ENCODE measurements at regions not wholly inside any gene's neighbourhood (a gene's known extent, or its start where the extent isn't known, plus 50 kb on each side); places are given as distances from the start of the nearest gene placed in this dataset.

DNA sequence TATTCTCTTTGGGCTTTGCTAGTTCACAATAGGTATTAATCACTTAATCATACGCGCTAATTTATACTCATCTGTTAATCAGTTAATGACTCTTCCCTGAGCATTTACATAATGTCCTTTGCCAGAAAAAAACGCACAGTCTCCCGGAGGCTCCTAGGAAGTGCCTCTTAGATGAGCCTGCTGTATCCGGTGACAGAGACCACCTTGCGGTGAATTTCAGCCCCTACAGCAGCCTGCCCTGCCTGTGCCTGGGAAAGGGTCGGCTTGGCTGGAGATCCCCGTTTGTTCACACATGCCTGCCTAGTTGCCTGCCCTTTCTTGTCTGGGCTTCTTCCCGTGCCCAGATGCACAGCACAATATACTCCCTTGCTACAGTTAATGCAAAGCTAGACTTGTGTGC is 152.9 kb downstream of the ZBTB18 start:
- Histone ChIP-seq H3K4me2 (ENCODE audit: insufficient read depth, low read length) (no peak overlapping the region), H3K4me1 (ENCODE audit: insufficient read depth, low read length) (no peaks in the 10 kb centered on the region), H4K20me1 (ENCODE audit: insufficient read depth, low read length) (no peaks in the 10 kb centered on the region), H3K79me2 (ENCODE audit: insufficient read depth, low read length) (no peaks in the 10 kb centered on the region), H3K36me3 (ENCODE audit: insufficient read depth, low read length) (no peaks in the 10 kb centered on the region), H3K27ac (ENCODE audit: low read depth, low read length) (no peak overlapping the region), H3K27me3 (ENCODE audit: insufficient read depth, low read length) (peaks cover 9% of the 10 kb centered on the region), H3K9me3 (ENCODE audit: low read depth, low read length) (no peaks in the 10 kb centered on the region), H3K4me3 (ENCODE audit: insufficient read depth, low read length) (no peak overlapping the region), H2AFZ (ENCODE audit: low read length) (no peak overlapping the region)
- TF ChIP-seq, protein P1, sequence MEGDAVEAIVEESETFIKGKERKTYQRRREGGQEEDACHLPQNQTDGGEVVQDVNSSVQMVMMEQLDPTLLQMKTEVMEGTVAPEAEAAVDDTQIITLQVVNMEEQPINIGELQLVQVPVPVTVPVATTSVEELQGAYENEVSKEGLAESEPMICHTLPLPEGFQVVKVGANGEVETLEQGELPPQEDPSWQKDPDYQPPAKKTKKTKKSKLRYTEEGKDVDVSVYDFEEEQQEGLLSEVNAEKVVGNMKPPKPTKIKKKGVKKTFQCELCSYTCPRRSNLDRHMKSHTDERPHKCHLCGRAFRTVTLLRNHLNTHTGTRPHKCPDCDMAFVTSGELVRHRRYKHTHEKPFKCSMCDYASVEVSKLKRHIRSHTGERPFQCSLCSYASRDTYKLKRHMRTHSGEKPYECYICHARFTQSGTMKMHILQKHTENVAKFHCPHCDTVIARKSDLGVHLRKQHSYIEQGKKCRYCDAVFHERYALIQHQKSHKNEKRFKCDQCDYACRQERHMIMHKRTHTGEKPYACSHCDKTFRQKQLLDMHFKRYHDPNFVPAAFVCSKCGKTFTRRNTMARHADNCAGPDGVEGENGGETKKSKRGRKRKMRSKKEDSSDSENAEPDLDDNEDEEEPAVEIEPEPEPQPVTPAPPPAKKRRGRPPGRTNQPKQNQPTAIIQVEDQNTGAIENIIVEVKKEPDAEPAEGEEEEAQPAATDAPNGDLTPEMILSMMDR (IDR thresholded peaks at IDR 0.05; ENCODE audit: extremely low read depth, low read depth, low read length) = no peak
- no peak for DNase-seq (ENCODE audit: insufficient read length, low spot score, missing footprints)

DNA sequence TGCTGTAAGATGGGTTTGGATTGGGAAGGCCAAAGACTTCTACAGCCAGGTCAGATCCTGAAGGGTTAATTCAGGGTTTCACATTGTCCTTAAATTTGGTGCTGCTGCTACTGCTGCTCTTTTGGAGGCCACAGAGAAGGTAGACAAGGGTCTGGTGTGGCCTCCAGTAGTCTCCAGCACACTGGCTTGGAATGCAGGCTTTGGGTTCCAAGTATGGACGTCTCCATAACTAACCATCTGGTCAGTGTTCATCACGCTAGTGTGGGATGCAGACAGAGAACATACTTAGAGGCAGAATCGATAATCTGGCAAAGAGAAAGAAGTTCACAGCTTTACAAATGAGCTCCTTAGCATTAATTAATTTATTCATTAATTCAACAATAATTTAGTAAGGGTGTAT is 154.1 kb downstream of the ZBTB18 start:
- no peaks in the 10 kb centered on the region for H3K4me1 ChIP-seq (ENCODE audit: insufficient read depth, low read length)
- no peaks in the 10 kb centered on the region for H3K79me2 ChIP-seq (ENCODE audit: insufficient read depth, low read length)
- no peak overlapping the region for H3K4me2 ChIP-seq (ENCODE audit: insufficient read depth, low read length)
- H3K9me3 ChIP-seq (ENCODE audit: low read depth, low read length) = no peaks in the 10 kb centered on the region
- H2AFZ ChIP-seq (ENCODE audit: low read length) = no peak overlapping the region
- DNase-seq (ENCODE audit: insufficient read length, low spot score, missing footprints) = no peak
- H3K27ac ChIP-seq (ENCODE audit: low read depth, low read length) = no peak overlapping the region
- no peaks in the 10 kb centered on the region for H3K36me3 ChIP-seq (ENCODE audit: insufficient read depth, low read length)
- H3K4me3 ChIP-seq (ENCODE audit: insufficient read depth, low read length) = no peak overlapping the region
- no peaks in the 10 kb centered on the region for H4K20me1 ChIP-seq (ENCODE audit: insufficient read depth, low read length)
- TF ChIP-seq, protein P1 (IDR thresholded peaks at IDR 0.05; ENCODE audit: extremely low read depth, low read depth, low read length) = no peak
- peaks cover 7% of the 10 kb centered on the region for H3K27me3 ChIP-seq (ENCODE audit: insufficient read depth, low read length)

DNA sequence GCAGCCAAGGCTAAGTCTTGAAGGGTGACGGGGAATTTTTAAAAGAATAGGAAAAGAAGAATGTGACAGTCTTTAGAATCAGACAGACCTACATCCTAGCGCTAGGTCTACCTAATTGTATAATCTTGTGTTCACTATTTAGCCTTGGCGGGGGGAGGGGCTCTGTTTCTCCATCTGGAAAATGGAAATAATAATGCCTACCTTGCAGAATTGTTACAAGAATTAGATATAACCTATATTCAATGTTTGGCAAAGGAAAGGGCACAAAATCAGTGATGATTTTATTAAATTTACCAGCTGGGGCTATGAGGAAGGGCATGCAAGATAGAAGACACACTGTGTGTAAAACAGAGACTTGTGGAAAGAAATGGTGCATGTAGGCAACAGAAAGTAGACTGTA is 154.8 kb downstream of the ZBTB18 start:
- TF ChIP-seq, protein P1 (IDR thresholded peaks at IDR 0.05; ENCODE audit: extremely low read depth, low read depth, low read length) = no peak
- no peaks in the 10 kb centered on the region for H3K36me3 ChIP-seq (ENCODE audit: insufficient read depth, low read length)
- DNase-seq (ENCODE audit: insufficient read length, low spot score, missing footprints) = no peak
- H2AFZ ChIP-seq (ENCODE audit: low read length) = no peak overlapping the region
- H4K20me1 ChIP-seq (ENCODE audit: insufficient read depth, low read length) = no peaks in the 10 kb centered on the region
- no peak overlapping the region for H3K4me2 ChIP-seq (ENCODE audit: insufficient read depth, low read length)
- peaks cover 7% of the 10 kb centered on the region for H3K27me3 ChIP-seq (ENCODE audit: insufficient read depth, low read length)
- H3K4me1 ChIP-seq (ENCODE audit: insufficient read depth, low read length) = no peaks in the 10 kb centered on the region
- no peak overlapping the region for H3K27ac ChIP-seq (ENCODE audit: low read depth, low read length)
- H3K4me3 ChIP-seq (ENCODE audit: insufficient read depth, low read length) = no peak overlapping the region
- H3K79me2 ChIP-seq (ENCODE audit: insufficient read depth, low read length) = no peaks in the 10 kb centered on the region
- H3K9me3 ChIP-seq (ENCODE audit: low read depth, low read length) = no peaks in the 10 kb centered on the region

DNA sequence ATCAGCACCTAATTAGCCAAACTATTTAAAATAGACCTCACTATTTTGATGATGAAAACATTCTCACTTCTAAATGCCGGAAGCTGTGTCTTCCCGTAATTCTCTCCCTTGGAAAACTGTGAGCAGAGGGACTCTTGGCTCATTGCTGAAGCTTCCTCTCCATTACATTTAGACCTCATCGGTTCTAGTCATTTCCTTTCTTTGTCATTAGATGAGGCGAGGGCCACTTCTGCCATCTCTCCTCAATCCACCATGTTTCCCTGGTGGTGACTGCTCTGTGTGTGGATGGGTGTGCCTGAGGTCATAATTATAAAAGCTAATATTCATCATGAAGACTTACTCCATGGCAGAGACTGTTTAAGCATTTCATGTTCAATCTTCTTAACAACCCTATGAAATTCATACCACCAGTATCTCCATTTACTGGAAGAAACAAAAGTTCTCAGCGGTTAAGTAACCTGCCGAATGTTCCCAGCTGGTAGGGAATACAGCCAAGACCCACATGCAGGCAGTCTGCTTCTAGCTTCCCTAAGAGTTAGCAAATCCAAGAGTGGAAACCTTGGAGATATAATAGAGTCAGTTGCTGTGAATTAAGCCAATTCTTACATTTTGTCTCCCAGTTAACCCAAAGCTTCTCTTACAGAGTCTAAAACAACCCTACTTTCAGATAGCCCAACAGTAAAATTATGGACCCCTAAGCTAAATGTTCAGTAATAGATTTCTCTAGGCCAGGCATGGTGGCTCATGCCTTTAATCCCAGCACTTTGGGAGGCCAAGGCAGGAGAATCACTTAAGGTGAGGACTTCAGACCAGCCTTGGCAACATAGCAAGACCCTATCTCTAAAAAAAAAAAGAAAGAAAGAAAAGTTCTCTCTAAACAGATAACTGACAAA is 156.2 kb downstream of the ZBTB18 start:
- Histone ChIP-seq H3K9me3 (ENCODE audit: low read depth, low read length) (no peaks in the 10 kb centered on the region), H3K27ac (ENCODE audit: low read depth, low read length) (no peak overlapping the region), H3K4me1 (ENCODE audit: insufficient read depth, low read length) (peaks cover 11% of the 10 kb centered on the region), H3K4me3 (ENCODE audit: insufficient read depth, low read length) (no peak overlapping the region), H3K36me3 (ENCODE audit: insufficient read depth, low read length) (no peaks in the 10 kb centered on the region), H3K79me2 (ENCODE audit: insufficient read depth, low read length) (no peaks in the 10 kb centered on the region), H2AFZ (ENCODE audit: low read length) (no peak overlapping the region), H4K20me1 (ENCODE audit: insufficient read depth, low read length) (no peaks in the 10 kb centered on the region), H3K4me2 (ENCODE audit: insufficient read depth, low read length) (no peak overlapping the region), H3K27me3 (ENCODE audit: insufficient read depth, low read length) (peaks cover 3% of the 10 kb centered on the region)
- TF ChIP-seq, protein P1 (IDR thresholded peaks at IDR 0.05; ENCODE audit: extremely low read depth, low read depth, low read length) = no peak
- DNase-seq (ENCODE audit: insufficient read length, low spot score, missing footprints) = no peak

All from osteoblast (primary cell).